H1 (cell line): ENCODE measurements at regions not wholly inside any gene's neighbourhood (a gene's known extent, or its start where the extent isn't known, plus 50 kb on each side); places are given as distances from the start of the nearest gene placed in this dataset.

Source experiments
- CTCF ChIA-PET: fragments of 300-600 bp; sonication (Branson Sonifier 250); formaldehyde crosslinking; loops from one replicate; lab custom pipeline; 2021; ENCODE audit not compliant: partially characterized antibody; lab: Charles Lee
- POLR2A ChIA-PET: fragments of 300-600 bp; sonication (Branson Sonifier 250); formaldehyde crosslinking; loops from one replicate; lab custom pipeline; 2021; ENCODE audit warnings: inconsistent platforms; ENCODE audit not compliant: partially characterized antibody; lab: Charles Lee
- DNase-seq, 2 experiments: peaks; one replicate each; pipeline versions ENCODE4 v3.0.0 to v3.0.0-alpha.2; 2010 to 2022; ENCODE audit warnings: low spot score in 2 of 2, low read depth in 1 of 2, mixed read lengths in 1 of 2
- FAIRE-seq: peaks from 2 replicates; lab custom pipeline; 2011; peaks lifted over from hg19 to GRCh38; lab: Jason Lieb, UNC
- H2AFZ ChIP-seq: 2 replicates; pipeline ENCODE4 v1.8.1; 2012; ENCODE audit warnings: low read length, inconsistent platforms
- H2AK5ac ChIP-seq: 2 replicates; pipeline ENCODE4 v1.6.1; 2013; ENCODE audit warnings: low read depth, low read length
- H2BK120ac ChIP-seq: replicated peaks from 2 replicates; pipeline ENCODE3; 2013; ENCODE audit warnings: low read depth, low read length, inconsistent platforms
- H2BK12ac ChIP-seq: 2 replicates; pipeline ENCODE4 v1.6.1; 2013; ENCODE audit warnings: low read depth, low read length
- H2BK15ac ChIP-seq: 2 replicates; pipeline ENCODE4 v1.6.1; 2013; ENCODE audit warnings: low read length
- H2BK20ac ChIP-seq: 2 replicates; pipeline ENCODE4 v1.6.1; 2013; ENCODE audit warnings: low read length
- H2BK5ac ChIP-seq: 2 replicates; pipeline ENCODE4 v1.6.1; 2013; ENCODE audit warnings: low read depth, low read length
- H3K14ac ChIP-seq: 2 replicates; pipeline ENCODE4 v1.6.1; 2013; ENCODE audit warnings: inconsistent platforms; ENCODE audit not compliant: insufficient read length
- H3K18ac ChIP-seq: 2 replicates; pipeline ENCODE4 v1.6.1; 2013; ENCODE audit warnings: low read length; ENCODE audit errors: extremely low read depth
- H3K23ac ChIP-seq: 2 replicates; pipeline ENCODE4 v1.6.1; 2013; ENCODE audit warnings: inconsistent platforms; ENCODE audit not compliant: insufficient read length
- H3K23me2 ChIP-seq: 2 replicates; pipeline ENCODE4 v1.6.1; 2013; ENCODE audit warnings: low read depth, low read length
- H3K27ac ChIP-seq: 2 replicates; pipeline ENCODE4 v1.6.1; 2011; ENCODE audit warnings: low read depth, low read length, inconsistent platforms
- H3K27me3 ChIP-seq, 4 experiments: replicated peaks in 1 of 4; 1 replicate in 1 of 4; 2 replicates in 3 of 4; pipeline versions ENCODE4 v1.6.1 to v1.8.1; 2011 to 2013; ENCODE audit warnings: low read length in 3 of 4, mild to moderate bottlenecking in 3 of 4, inconsistent platforms in 2 of 4, mixed read lengths in 2 of 4, moderate library complexity in 1 of 4; ENCODE audit not compliant: control insufficient read depth in 3 of 4, insufficient read depth in 3 of 4; ENCODE audit errors: extremely low read depth in 1 of 4
- H3K36me3 ChIP-seq, 4 experiments: 2 replicates each; pipeline versions ENCODE4 v1.6.1 to v1.8.1; 2011 to 2013; ENCODE audit warnings: mild to moderate bottlenecking in 4 of 4, low read length in 3 of 4, moderate library complexity in 2 of 4, control low read depth in 1 of 4, inconsistent platforms in 1 of 4; ENCODE audit not compliant: insufficient read depth in 4 of 4, control insufficient read depth in 2 of 4
- H3K4ac ChIP-seq: replicated peaks from 2 replicates; pipeline ENCODE3; 2013; ENCODE audit warnings: low read length, low read depth, mixed read lengths, inconsistent platforms; ENCODE audit not compliant: insufficient read length
- H3K4me1 ChIP-seq, 4 experiments: replicated peaks in 1 of 4; 1 replicate in 1 of 4; 2 replicates in 3 of 4; pipeline versions ENCODE4 v1.6.1 to v1.8.1; 2011 to 2013; ENCODE audit warnings: low read length in 3 of 4, inconsistent platforms in 2 of 4, mixed read lengths in 1 of 4; ENCODE audit not compliant: insufficient read depth in 4 of 4, control insufficient read depth in 3 of 4
- H3K4me2 ChIP-seq, 2 experiments: 2 replicates each; pipeline versions ENCODE4 v1.6.1 to v1.8.1; 2011 to 2013; ENCODE audit warnings: low read depth in 2 of 2, low read length in 2 of 2, control low read depth in 1 of 2, inconsistent platforms in 1 of 2, mild to moderate bottlenecking in 1 of 2; ENCODE audit not compliant: insufficient read depth in 1 of 2
- H3K4me3 ChIP-seq, 4 experiments: fragments of 200-600, 300-600 bp in 1 of 4; sonication (generic), shearing (Covaris generic), sonication (Bioruptor Twin) in 1 of 4; 2 replicates each; pipeline versions ENCODE4 v1.5.1 to v1.8.1; 2011 to 2016; ENCODE audit warnings: low read length in 4 of 4, low read depth in 3 of 4, control low read depth in 2 of 4, inconsistent platforms in 2 of 4, mild to moderate bottlenecking in 2 of 4, mixed read lengths in 1 of 4, moderate library complexity in 1 of 4; ENCODE audit not compliant: insufficient read depth in 2 of 4; ENCODE audit errors: extremely low read depth in 1 of 4
- H3K56ac ChIP-seq: replicated peaks from 2 replicates; pipeline ENCODE3; 2013; ENCODE audit warnings: low read depth, mild to moderate bottlenecking, mixed read lengths, low read length, inconsistent platforms; ENCODE audit not compliant: insufficient read length
- H3K79me1 ChIP-seq: 2 replicates; pipeline ENCODE4 v1.6.1; 2013; ENCODE audit warnings: low read depth, low read length, control low read depth
- H3K79me2 ChIP-seq, 2 experiments: 2 replicates each; pipeline versions ENCODE4 v1.6.1 to v1.8.1; 2012 to 2013; ENCODE audit warnings: low read length in 2 of 2, mild to moderate bottlenecking in 2 of 2, inconsistent platforms in 1 of 2; ENCODE audit not compliant: insufficient read depth in 2 of 2, control insufficient read depth in 1 of 2
- H3K9ac ChIP-seq, 4 experiments: replicated peaks in 1 of 4; 1 replicate in 1 of 4; 2 replicates in 3 of 4; pipeline versions ENCODE4 v1.6.1 to v1.8.1; 2011 to 2013; ENCODE audit warnings: low read depth in 3 of 4, low read length in 3 of 4, control low read depth in 2 of 4, mild to moderate bottlenecking in 2 of 4, moderate library complexity in 2 of 4, inconsistent platforms in 1 of 4; ENCODE audit errors: extremely low read depth in 1 of 4
- H3K9me3 ChIP-seq, 2 experiments: 2 replicates each; pipeline versions ENCODE4 v1.6.1 to v1.8.1; 2012 to 2013; ENCODE audit warnings: mild to moderate bottlenecking in 2 of 2, moderate library complexity in 2 of 2, control low read depth in 1 of 2, inconsistent platforms in 1 of 2, low read depth in 1 of 2, low read length in 1 of 2, mixed read lengths in 1 of 2; ENCODE audit not compliant: insufficient read depth in 2 of 2
- H4K20me1 ChIP-seq, 2 experiments: replicated peaks in 1 of 2; 2 replicates each; pipeline versions ENCODE3 to v1.8.1; 2011 to 2013; ENCODE audit warnings: inconsistent platforms in 2 of 2, low read length in 2 of 2, mild to moderate bottlenecking in 1 of 2; ENCODE audit not compliant: insufficient read depth in 2 of 2, control insufficient read depth in 1 of 2
- H4K5ac ChIP-seq: 2 replicates; pipeline ENCODE4 v1.6.1; 2013; ENCODE audit warnings: low read length, low read depth, mixed read lengths, inconsistent platforms; ENCODE audit not compliant: insufficient read length
- H4K8ac ChIP-seq: 2 replicates; pipeline ENCODE4 v1.8.0; 2013; ENCODE audit warnings: mild to moderate bottlenecking, moderate library complexity, low read length, inconsistent platforms; ENCODE audit not compliant: insufficient read depth; ENCODE audit errors: extremely low read depth
- H4K91ac ChIP-seq: replicated peaks from 2 replicates; pipeline ENCODE3; 2013; ENCODE audit warnings: low read length, mixed read lengths, inconsistent platforms; ENCODE audit not compliant: insufficient read length
- CEBPB ChIP-seq: IDR thresholded peaks from 2 replicates; pipeline ENCODE4 v1.6.1; 2012; ENCODE audit warnings: low read depth, low read length
- HDAC2 ChIP-seq, 2 experiments: fragments of 300-600 bp in 1 of 2; sonication (generic) in 1 of 2; IDR thresholded peaks; 2 replicates each; pipeline ENCODE4 v1.6.1; 2011 to 2012; ENCODE audit warnings: low read depth in 2 of 2, low read length in 2 of 2, mild to moderate bottlenecking in 2 of 2, moderate library complexity in 2 of 2, borderline replicate concordance in 1 of 2, inconsistent platforms in 1 of 2
- POLR2A ChIP-seq, 2 experiments: IDR thresholded peaks; 1 replicate in 1 of 2; 2 replicates in 1 of 2; pipeline ENCODE4 v1.6.1; 2011; ENCODE audit warnings: low read depth in 2 of 2, low read length in 2 of 2, mild to moderate bottlenecking in 2 of 2; ENCODE audit errors: control extremely low read depth in 1 of 2
- WGBS, 2 experiments: shearing (Covaris generic) in 1 of 2; methylation state at CpG; one replicate each; pipeline versions ENCODE4 v1.1.6 to v1.1.7; 2013 to 2015; ENCODE audit warnings: low lambda C conversion rate in 2 of 2, mixed read lengths in 2 of 2, inconsistent platforms in 1 of 2, low coverage in 1 of 2, missing lambda C conversion rate in 1 of 2; ENCODE audit not compliant: insufficient replicate concordance in 2 of 2, insufficient coverage in 1 of 2, insufficient read length in 1 of 2; ENCODE audit errors: extremely low coverage in 1 of 2, missing lambda C conversion rate in 1 of 2; 5-methylcytosine and 5-hydroxymethylcytosine counted together

GRCh38 chr1:62951428-62951827 lies 167.5 kb downstream of the ATG4C start:
- Histone ChIP-seq H3K36me3 (no peaks in the 10 kb centered on the region), H3K56ac (no peak overlapping the region), H4K5ac (no peak overlapping the region)
- CTCF ChIA-PET, result interaction anchor here (0.7 to 2.3 kb wide), 7 partner anchors 10 to 45 kb away, joined by 3 to 13 read pairs (median 4); no protein-coding TSS in a partner anchor
- no peak for TF ChIP-seq POLR2A (IDR thresholded peaks at IDR 0.05; ENCODE audit: control extremely low read depth in 1 of 2, low read depth in 2 of 2, low read length in 2 of 2)
- TF ChIP-seq HDAC2 (IDR thresholded peaks at IDR 0.05; ENCODE audit: borderline replicate concordance in 1 of 2, low read depth in 2 of 2, low read length in 2 of 2), result no peak
- no peak for TF ChIP-seq CEBPB
- TF ChIP-seq, all 59 proteins: peak for 0
- Histone ChIP-seq H4K91ac (no peak overlapping the region), H3K79me1 (no peaks in the 10 kb centered on the region), H2AFZ (no peak overlapping the region), H3K18ac (no peak overlapping the region), H3K4me1 (peaks cover 3 to 10% (median 5%) of the 10 kb centered on the region in 4 experiments; a peak in 6 of 7 replicates), H2BK15ac (no peak overlapping the region), H2BK120ac (no peak overlapping the region), H2BK5ac (no peak overlapping the region), H3K4me3 (no peak overlapping the region), H2AK5ac (no peak overlapping the region), H4K8ac (no peak overlapping the region), H3K9ac (no peak overlapping the region), H3K27ac (no peak overlapping the region), H3K14ac (no peak overlapping the region), H3K23ac (no peak overlapping the region), H3K4ac (no peak overlapping the region), H3K79me2 (no peaks in the 10 kb centered on the region), H2BK20ac (no peak overlapping the region), H2BK12ac (no peak overlapping the region), H3K9me3 (no peaks in the 10 kb centered on the region), H4K20me1 (no peaks in the 10 kb centered on the region), H3K23me2 (no peaks in the 10 kb centered on the region), H3K27me3 (no peaks in the 10 kb centered on the region), H3K4me2 (no peak overlapping the region)
- POLR2A ChIA-PET, result no interaction called here
- no peak for FAIRE-seq
- whole genome bisulfite sequencing, 2 experiments, result 83% methylated on average over 3 of the region's 3 CpGs; no CpG with 5 or more reads in 1 of the 2 experiments
- DNase-seq, result no peak
